ENCODE measurements at regions not wholly inside any gene's neighbourhood (a gene's known extent, or its start where the extent isn't known, plus 50 kb on each side); places are given as distances from the start of the nearest gene placed in this dataset.

GRCh38 chr16:11429823-11430222 lies 84.6 kb downstream of the RMI2 start:
- TF ChIP-seq, protein P1, sequence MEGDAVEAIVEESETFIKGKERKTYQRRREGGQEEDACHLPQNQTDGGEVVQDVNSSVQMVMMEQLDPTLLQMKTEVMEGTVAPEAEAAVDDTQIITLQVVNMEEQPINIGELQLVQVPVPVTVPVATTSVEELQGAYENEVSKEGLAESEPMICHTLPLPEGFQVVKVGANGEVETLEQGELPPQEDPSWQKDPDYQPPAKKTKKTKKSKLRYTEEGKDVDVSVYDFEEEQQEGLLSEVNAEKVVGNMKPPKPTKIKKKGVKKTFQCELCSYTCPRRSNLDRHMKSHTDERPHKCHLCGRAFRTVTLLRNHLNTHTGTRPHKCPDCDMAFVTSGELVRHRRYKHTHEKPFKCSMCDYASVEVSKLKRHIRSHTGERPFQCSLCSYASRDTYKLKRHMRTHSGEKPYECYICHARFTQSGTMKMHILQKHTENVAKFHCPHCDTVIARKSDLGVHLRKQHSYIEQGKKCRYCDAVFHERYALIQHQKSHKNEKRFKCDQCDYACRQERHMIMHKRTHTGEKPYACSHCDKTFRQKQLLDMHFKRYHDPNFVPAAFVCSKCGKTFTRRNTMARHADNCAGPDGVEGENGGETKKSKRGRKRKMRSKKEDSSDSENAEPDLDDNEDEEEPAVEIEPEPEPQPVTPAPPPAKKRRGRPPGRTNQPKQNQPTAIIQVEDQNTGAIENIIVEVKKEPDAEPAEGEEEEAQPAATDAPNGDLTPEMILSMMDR (IDR thresholded peaks at IDR 0.05), result no peak

DNA sequence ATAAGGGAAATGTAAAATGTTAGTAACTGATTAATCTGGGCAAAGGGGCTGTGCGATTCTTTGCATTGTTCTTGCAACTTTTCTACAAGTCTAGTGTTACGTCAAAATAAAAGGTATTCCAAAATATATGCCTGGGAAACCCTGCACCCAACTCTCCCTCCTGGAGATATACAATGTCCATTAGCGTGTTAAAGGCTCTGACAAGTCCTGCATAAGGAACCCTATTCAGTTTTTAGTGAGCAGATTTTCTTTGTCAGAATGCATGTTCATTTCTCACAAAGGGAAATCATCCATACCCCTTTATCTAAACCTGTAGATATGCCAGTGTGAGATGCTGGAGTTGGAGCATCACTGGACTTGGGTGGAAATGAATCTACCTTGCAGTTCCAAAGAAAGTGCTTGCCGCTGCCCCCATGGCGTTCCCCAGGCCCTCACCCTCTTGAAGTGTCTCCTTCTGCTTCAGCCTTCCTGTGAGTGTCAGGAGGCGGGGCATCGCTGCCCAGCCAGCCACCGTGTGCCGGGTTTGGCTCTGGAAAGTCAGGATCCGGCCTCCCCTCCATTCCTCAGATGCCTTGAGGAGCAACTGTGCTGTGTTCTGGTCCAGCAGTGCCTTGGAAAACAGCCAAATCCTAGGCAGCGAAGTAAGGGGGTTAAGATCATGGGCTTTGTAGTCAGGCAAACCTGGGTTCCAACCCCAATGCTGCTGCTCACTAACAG lies 85.5 kb downstream of the RMI2 start:
- TF ChIP-seq, protein P1 (IDR thresholded peaks at IDR 0.05), result no peak

DNA sequence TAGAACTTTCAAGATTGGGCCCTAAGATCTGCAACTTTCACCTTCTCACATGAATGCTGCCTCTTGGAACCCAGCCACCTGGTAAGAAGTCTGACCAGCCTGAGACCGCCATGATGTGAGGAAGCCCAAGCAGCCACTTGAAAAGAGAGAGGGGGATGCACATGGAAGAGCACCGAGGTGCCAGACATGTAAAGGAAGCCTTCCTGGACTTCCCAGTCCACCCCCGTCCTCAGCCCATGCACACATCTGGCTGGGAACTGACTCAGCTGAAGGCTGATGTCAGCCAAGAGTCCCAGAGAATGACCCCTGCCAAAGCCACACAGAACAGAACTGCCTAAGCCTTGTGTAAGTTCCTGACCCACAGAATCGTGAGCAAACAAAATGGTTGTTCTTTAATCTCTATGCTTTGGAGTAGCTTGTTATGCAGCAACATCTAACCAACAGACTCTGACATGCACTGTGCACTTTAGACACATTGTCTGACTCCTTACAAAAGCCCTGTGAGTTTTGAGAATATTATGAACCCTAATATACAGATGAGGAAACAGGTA lies 86.7 kb downstream of the RMI2 start:
- TF ChIP-seq, protein P1 (IDR thresholded peaks at IDR 0.05), result no peak

DNA sequence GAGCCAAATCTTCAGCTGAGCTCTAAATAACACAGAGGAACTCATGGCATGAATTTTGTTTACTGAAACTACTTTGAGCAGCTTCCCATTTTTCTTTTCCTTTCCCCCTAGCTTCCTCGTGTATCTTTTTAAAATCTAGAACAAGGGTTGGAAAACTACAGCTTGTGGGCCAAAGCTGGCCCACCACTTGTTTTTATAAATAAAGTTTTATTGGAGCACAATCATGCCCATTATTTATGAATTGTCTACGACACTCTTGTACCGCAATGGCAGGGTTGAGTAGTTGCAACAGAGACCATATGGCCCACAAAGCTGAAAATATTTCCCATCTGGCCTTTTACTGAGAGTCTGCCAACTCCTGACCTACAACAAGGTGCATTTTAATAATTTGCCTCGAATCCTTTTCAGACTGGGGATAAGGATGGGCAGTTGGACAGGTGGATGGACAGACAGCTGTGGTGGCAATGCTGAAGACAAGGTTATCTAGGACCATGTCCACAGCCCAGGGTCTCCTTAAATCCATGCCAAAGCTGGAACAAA lies 87.7 kb downstream of the RMI2 start:
- TF ChIP-seq, protein P1 (IDR thresholded peaks at IDR 0.05), result no peak

DNA sequence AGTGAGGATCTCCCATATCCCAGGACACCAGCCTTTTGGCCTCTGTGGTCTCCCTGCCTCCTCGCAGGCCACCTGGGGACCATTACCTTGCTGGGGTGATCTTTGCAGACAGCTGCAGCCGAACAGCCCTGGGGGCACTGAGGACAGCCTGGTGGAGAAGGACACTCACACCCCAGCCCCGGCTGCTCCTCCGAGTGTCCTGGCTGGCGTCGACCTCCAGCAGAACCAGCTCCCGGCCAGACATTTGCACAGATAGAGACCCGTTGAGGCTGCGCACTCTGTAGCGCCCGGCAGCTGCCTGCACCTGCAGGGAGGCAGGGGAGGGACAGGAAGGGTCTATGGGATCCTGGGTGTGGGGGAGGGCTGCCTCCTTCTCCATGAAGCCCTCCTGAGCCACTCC lies 90.3 kb downstream of the RMI2 start:
- TF ChIP-seq, protein P1 (IDR thresholded peaks at IDR 0.05), result no peak

DNA sequence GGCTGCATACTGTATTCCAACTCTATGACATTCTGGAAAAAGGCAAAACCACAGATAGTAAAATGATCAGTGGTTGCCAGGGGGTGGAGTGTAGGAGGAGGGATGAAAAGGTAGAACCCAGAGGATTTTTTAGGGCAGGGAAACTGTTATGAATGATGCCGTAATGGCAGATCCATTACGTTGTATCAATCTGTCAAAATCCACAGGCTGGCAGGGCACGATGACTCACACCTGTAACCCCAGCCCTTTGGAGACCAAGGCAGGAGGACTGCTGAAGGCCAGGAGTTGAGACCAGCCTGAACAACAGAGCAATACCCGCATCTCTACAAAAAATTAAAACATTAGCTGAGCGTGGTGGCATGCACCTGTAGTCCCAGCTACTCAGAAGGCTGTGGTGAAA lies 91.8 kb downstream of the RMI2 start:
- TF ChIP-seq, protein P1 (IDR thresholded peaks at IDR 0.05), result no peak

DNA sequence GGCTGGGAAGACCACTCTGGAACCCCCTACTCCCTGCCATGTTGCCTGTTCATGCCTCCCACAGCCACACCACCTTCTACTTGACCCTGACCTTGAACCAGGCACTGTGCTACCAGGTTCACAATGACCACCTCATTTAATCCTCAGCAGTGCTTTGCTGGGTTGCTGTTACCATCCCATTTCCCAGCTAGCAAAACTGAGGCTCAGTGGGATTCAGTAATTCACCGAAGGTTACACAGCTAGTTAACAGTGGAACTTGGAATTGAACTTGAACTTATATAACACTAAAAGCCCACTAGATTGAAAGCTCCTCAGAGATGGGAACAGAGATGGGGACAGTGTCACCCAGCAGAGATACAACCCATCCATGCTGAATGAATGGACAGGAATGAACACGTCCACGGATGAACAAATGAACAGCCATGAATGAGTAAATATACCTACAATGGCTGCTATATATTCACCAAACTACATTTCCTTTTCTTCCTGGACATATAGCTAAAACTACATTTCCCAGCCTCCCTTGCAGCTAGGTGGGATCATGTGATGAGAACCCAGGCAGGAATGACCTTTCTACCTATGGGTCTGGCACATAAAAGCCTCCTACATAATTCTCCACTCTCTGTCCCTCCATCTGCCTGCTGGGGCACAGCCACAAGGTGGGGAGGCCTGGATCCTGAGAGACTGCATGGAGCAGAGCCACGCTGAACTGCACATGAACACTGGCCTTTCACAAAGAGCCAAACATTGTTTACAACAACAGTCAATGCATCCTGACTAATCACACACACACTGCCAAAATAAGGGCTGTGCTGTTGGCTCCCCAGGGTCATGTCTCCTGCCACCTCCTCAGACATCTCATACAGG lies 94.8 kb downstream of the RMI2 start:
- TF ChIP-seq, protein P1 (IDR thresholded peaks at IDR 0.05), result no peak
